T-helper 1 cell treated with Interleukin-12 subunit alpha and Interleukin-12 subunit beta and Interleukin-4 antibody, amounts not matched to agents 30 μg/mL and 1 μg/mL, for 36 hours (primary cell): ENCODE measurements at regions not wholly inside any gene's neighbourhood (a gene's known extent, or its start where the extent isn't known, plus 50 kb on each side); places are given as distances from the start of the nearest gene placed in this dataset.

Source experiments
- H3K27ac Mint-ChIP-seq: one replicate; pipeline ENCODE4 v1.8.0; 2021; ENCODE audit warnings: mild to moderate bottlenecking, mixed read lengths
- H3K27me3 Mint-ChIP-seq: one replicate; pipeline ENCODE4 v1.8.0; 2021; ENCODE audit warnings: low read depth, mixed read lengths
- H3K36me3 Mint-ChIP-seq: one replicate; pipeline ENCODE4 v1.8.0; 2021; ENCODE audit warnings: low read depth, mixed read lengths
- H3K4me1 Mint-ChIP-seq: one replicate; pipeline ENCODE4 v1.8.0; 2021; ENCODE audit warnings: low read depth, mixed read lengths
- H3K4me3 Mint-ChIP-seq: one replicate; pipeline ENCODE4 v1.8.0; 2021; ENCODE audit warnings: mild to moderate bottlenecking, moderate library complexity, mixed read lengths
- H3K9me3 Mint-ChIP-seq: one replicate; pipeline ENCODE4 v1.8.0; 2021; ENCODE audit warnings: mixed read lengths

- H3K27ac Mint-ChIP-seq: no peak overlapping the region
- H3K9me3 Mint-ChIP-seq: no peaks in the 10 kb centered on the region
- no peaks in the 10 kb centered on the region for H3K36me3 Mint-ChIP-seq
- H3K27me3 Mint-ChIP-seq: peaks cover 17% of the 10 kb centered on the region
- H3K4me3 Mint-ChIP-seq: no peak overlapping the region
- H3K4me1 Mint-ChIP-seq: no peaks in the 10 kb centered on the region
Measured at GRCh38 chr10:29918623-29919400, 140.6 kb downstream of the JCAD start.

- no peak overlapping the region for H3K4me3 Mint-ChIP-seq
- peaks cover 17% of the 10 kb centered on the region for H3K27me3 Mint-ChIP-seq
- H3K4me1 Mint-ChIP-seq: no peaks in the 10 kb centered on the region
- H3K36me3 Mint-ChIP-seq: no peaks in the 10 kb centered on the region
- H3K27ac Mint-ChIP-seq: no peak overlapping the region
- no peaks in the 10 kb centered on the region for H3K9me3 Mint-ChIP-seq
Measured at GRCh38 chr10:29917311-29917710, 142.1 kb downstream of the JCAD start.

- no peaks in the 10 kb centered on the region for H3K4me1 Mint-ChIP-seq
- peaks cover 18% of the 10 kb centered on the region for H3K27me3 Mint-ChIP-seq
- H3K36me3 Mint-ChIP-seq: no peaks in the 10 kb centered on the region
Measured at GRCh38 chr10:29916669-29917068, 142.7 kb downstream of the JCAD start.

GRCh38 chr10:29914986-29915785 lies 144.2 kb downstream of the JCAD start:
- peaks cover 5% of the 10 kb centered on the region for H3K9me3 Mint-ChIP-seq
- peaks cover 21% of the 10 kb centered on the region for H3K27me3 Mint-ChIP-seq
- no peaks in the 10 kb centered on the region for H3K4me1 Mint-ChIP-seq
- H3K36me3 Mint-ChIP-seq: no peaks in the 10 kb centered on the region
- H3K4me3 Mint-ChIP-seq: no peak overlapping the region
- H3K27ac Mint-ChIP-seq: no peak overlapping the region

More at GRCh38 chr10:29916669-29917068, 142.7 kb downstream of the JCAD start:
- H3K27ac Mint-ChIP-seq: no peak overlapping the region
- no peaks in the 10 kb centered on the region for H3K9me3 Mint-ChIP-seq
- no peak overlapping the region for H3K4me3 Mint-ChIP-seq

- peak overlapping the region; percentile 55 for H3K27ac Mint-ChIP-seq
- H3K27me3 Mint-ChIP-seq: peaks cover 13% of the 10 kb centered on the region
- H3K36me3 Mint-ChIP-seq: no peaks in the 10 kb centered on the region
- H3K4me1 Mint-ChIP-seq: peaks cover 4% of the 10 kb centered on the region
- peaks cover 9% of the 10 kb centered on the region for H3K9me3 Mint-ChIP-seq
- H3K4me3 Mint-ChIP-seq: no peak overlapping the region
Measured at GRCh38 chr10:29908962-29909361, 150.4 kb downstream of the JCAD start.

- H3K4me3 Mint-ChIP-seq: no peak overlapping the region
- no peaks in the 10 kb centered on the region for H3K4me1 Mint-ChIP-seq
- H3K36me3 Mint-ChIP-seq: no peaks in the 10 kb centered on the region
- H3K27ac Mint-ChIP-seq: no peak overlapping the region
- H3K27me3 Mint-ChIP-seq: peaks cover 8% of the 10 kb centered on the region
- no peaks in the 10 kb centered on the region for H3K9me3 Mint-ChIP-seq
Measured at GRCh38 chr10:29900865-29901264, 158.5 kb downstream of the JCAD start.

- Mint-ChIP-seq H3K27ac (no peak overlapping the region), H3K9me3 (no peaks in the 10 kb centered on the region), H3K4me3 (no peak overlapping the region), H3K4me1 (no peaks in the 10 kb centered on the region), H3K27me3 (peaks cover 13% of the 10 kb centered on the region), H3K36me3 (no peaks in the 10 kb centered on the region)
Measured at GRCh38 chr10:29897999-29898716, 161.2 kb downstream of the JCAD start.

GRCh38 chr10:29897430-29897829 lies 162.0 kb downstream of the JCAD start:
- H3K27ac Mint-ChIP-seq: no peak overlapping the region
- no peaks in the 10 kb centered on the region for H3K9me3 Mint-ChIP-seq
- H3K4me3 Mint-ChIP-seq: no peak overlapping the region
- H3K27me3 Mint-ChIP-seq: peaks cover 13% of the 10 kb centered on the region
- H3K4me1 Mint-ChIP-seq: no peaks in the 10 kb centered on the region
- no peaks in the 10 kb centered on the region for H3K36me3 Mint-ChIP-seq

- no peak overlapping the region for H3K4me3 Mint-ChIP-seq
- H3K36me3 Mint-ChIP-seq: no peaks in the 10 kb centered on the region
- no peaks in the 10 kb centered on the region for H3K9me3 Mint-ChIP-seq
- H3K27me3 Mint-ChIP-seq: peaks cover 13% of the 10 kb centered on the region
- no peaks in the 10 kb centered on the region for H3K4me1 Mint-ChIP-seq
- no peak overlapping the region for H3K27ac Mint-ChIP-seq
Measured at GRCh38 chr10:29896053-29896452, 163.3 kb downstream of the JCAD start.

GRCh38 chr10:29895456-29895855 lies 163.9 kb downstream of the JCAD start:
- Mint-ChIP-seq H3K27me3 (peaks cover 11% of the 10 kb centered on the region), H3K4me3 (no peak overlapping the region), H3K27ac (no peak overlapping the region), H3K9me3 (no peaks in the 10 kb centered on the region), H3K36me3 (no peaks in the 10 kb centered on the region), H3K4me1 (no peaks in the 10 kb centered on the region)

- Mint-ChIP-seq H3K4me1 (no peaks in the 10 kb centered on the region), H3K27ac (no peak overlapping the region), H3K36me3 (no peaks in the 10 kb centered on the region)
Measured at GRCh38 chr10:29888321-29888720, 171.1 kb downstream of the JCAD start.

GRCh38 chr10:29886299-29886698 lies 173.1 kb downstream of the JCAD start:
- Mint-ChIP-seq H3K27ac (no peak overlapping the region), H3K9me3 (no peaks in the 10 kb centered on the region), H3K27me3 (peaks cover 15% of the 10 kb centered on the region), H3K4me3 (no peak overlapping the region), H3K4me1 (no peaks in the 10 kb centered on the region), H3K36me3 (no peaks in the 10 kb centered on the region)

More at GRCh38 chr10:29888321-29888720, 171.1 kb downstream of the JCAD start:
- Mint-ChIP-seq H3K27me3 (peaks cover 15% of the 10 kb centered on the region), H3K9me3 (no peaks in the 10 kb centered on the region), H3K4me3 (no peak overlapping the region)

- Mint-ChIP-seq H3K36me3 (no peaks in the 10 kb centered on the region), H3K9me3 (no peaks in the 10 kb centered on the region), H3K27me3 (peaks cover 15% of the 10 kb centered on the region), H3K27ac (no peak overlapping the region), H3K4me1 (peaks cover 1% of the 10 kb centered on the region), H3K4me3 (no peak overlapping the region)
Measured at GRCh38 chr10:29883231-29883630, 176.2 kb downstream of the JCAD start.

GRCh38 chr10:29882766-29883165 lies 176.6 kb downstream of the JCAD start:
- H3K4me1 Mint-ChIP-seq: peaks cover 1% of the 10 kb centered on the region
- H3K4me3 Mint-ChIP-seq: no peak overlapping the region
- no peaks in the 10 kb centered on the region for H3K9me3 Mint-ChIP-seq
- H3K27ac Mint-ChIP-seq: no peak overlapping the region
- H3K36me3 Mint-ChIP-seq: no peaks in the 10 kb centered on the region
- peaks cover 15% of the 10 kb centered on the region for H3K27me3 Mint-ChIP-seq
